Kidney (tissue), 13 donors: ENCODE measurements at regions not wholly inside any gene's neighbourhood (a gene's known extent, or its start where the extent isn't known, plus 50 kb on each side); places are given as distances from the start of the nearest gene placed in this dataset.
A peak's percentile ranks its signal among the peaks of the same experiment; 100 is the strongest.

Experiments used
- DNase-seq, 5 donors: peaks; one replicate each; pipeline ENCODE4 v3.0.0-alpha.2; 2013 to 2020
- FAIRE-seq: peaks from 2 replicates; lab custom pipeline; 2012; peaks lifted over from hg19 to GRCh38; lab: Jason Lieb, UNC
- H3K27ac ChIP-seq, 2 donors: one replicate each; pipeline ENCODE4 v1.7.0; 2013; ENCODE audit warnings: low read depth in 2 of 2, low read length in 2 of 2, inconsistent platforms in 1 of 2
- H3K27me3 ChIP-seq: one replicate; pipeline ENCODE4 v1.7.1; 2013; ENCODE audit warnings: low read length, inconsistent platforms; ENCODE audit not compliant: control insufficient read depth, insufficient read depth
- H3K36me3 ChIP-seq, 3 donors: one replicate each; pipeline versions ENCODE4 v1.7.0 to v1.7.1; 2013; ENCODE audit warnings: low read length in 3 of 3, control low read depth in 1 of 3, inconsistent platforms in 1 of 3; ENCODE audit not compliant: insufficient read depth in 3 of 3, control insufficient read depth in 2 of 3
- H3K4me1 ChIP-seq, 3 donors: one replicate each; pipeline versions ENCODE4 v1.7.0 to v1.7.1; 2013; ENCODE audit warnings: low read length in 3 of 3, inconsistent platforms in 1 of 3, low read depth in 1 of 3; ENCODE audit not compliant: control insufficient read depth in 2 of 3, insufficient read depth in 2 of 3
- H3K4me3 ChIP-seq, 3 donors: one replicate each; pipeline versions ENCODE4 v1.7.0 to v1.8.1; 2013; ENCODE audit warnings: low read length in 3 of 3, control low read depth in 1 of 3, inconsistent platforms in 1 of 3
- H3K9ac ChIP-seq, 3 donors: one replicate each; pipeline versions ENCODE4 v1.7.0 to v1.7.1; 2013; ENCODE audit warnings: low read length in 3 of 3, control low read depth in 1 of 3, inconsistent platforms in 1 of 3
- H3K9me3 ChIP-seq, 3 donors: one replicate each; pipeline versions ENCODE4 v1.7.0 to v1.7.1; 2013; ENCODE audit warnings: low read length in 3 of 3, control low read depth in 1 of 3, inconsistent platforms in 1 of 3; ENCODE audit not compliant: control insufficient read depth in 2 of 3, insufficient read depth in 1 of 3
- CTCF ChIP-seq: IDR thresholded peaks from 3 replicates; pipeline ENCODE4 v1.5.1; 2012; ENCODE audit warnings: mild to moderate bottlenecking, moderate library complexity, borderline replicate concordance; ENCODE audit not compliant: insufficient read depth; ENCODE audit errors: extremely low read depth
- intact Hi-C: fragments of 100-400 bp; cut with DNase I; formaldehyde crosslinking; loops from one replicate; pipeline ENCODE4 v1.11.1; 2022
- donor health status: control.
- donor health status: control.
- donor health status: control.
- donor health status: control.
- donor health status: control.
- donor health status: DM: yes; HTN: yes; CAD: no.
- donor health status: Normal renal cell carcinoma (clear cell type).

DNA sequence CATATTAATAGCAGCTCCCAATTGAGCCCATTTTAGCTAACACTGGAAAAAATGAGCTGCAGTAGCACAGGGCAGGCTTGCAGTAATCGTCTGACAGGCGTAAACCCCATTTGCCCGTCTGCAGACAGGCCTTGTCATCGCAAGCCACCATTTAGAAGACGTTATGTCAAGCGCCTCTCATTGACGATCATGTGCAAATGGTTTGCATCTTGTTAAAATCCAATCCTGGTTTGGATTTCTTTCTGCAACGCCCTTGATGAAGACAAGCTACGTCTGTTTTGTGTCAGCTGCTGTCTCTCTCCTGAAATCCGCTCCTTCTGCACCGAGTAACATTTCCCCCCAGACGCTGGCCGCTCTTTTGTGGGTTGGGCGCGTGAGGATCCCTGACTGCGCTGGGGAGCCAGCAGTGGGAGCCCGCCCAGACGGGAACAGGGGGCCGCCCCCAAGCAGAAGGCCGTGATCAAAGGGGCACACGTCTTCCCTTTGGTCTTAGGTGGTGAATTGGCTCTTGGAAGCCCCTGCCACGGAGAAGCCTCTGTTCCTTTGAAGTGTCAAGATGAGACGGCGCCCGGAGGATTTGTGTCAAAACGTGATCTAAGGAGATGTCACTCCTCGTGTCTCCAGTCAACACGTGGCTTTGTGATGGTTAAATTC lies 84.2 kb upstream of the GPC1 start:
- Histone ChIP-seq H3K4me1 (no peaks in the 10 kb centered on the region), H3K27me3 (no peaks in the 10 kb centered on the region), H3K9me3 (no peaks in the 10 kb centered on the region), H3K9ac (no peak overlapping the region), H3K4me3 (no peak overlapping the region), H3K36me3 (no peaks in the 10 kb centered on the region), H3K27ac (no peak overlapping the region)
- intact Hi-C loops: no loop called here
- TF ChIP-seq CTCF: no peak
- DNase-seq (peak in 2 of 5 donors; percentile 30 to 34), FAIRE-seq (no peak)

GRCh38 chr2:240351826-240352426 lies 83.5 kb upstream of the GPC1 start:
- Histone ChIP-seq H3K4me3 (no peak overlapping the region), H3K4me1 (no peaks in the 10 kb centered on the region), H3K9me3 (no peaks in the 10 kb centered on the region), H3K27ac (no peak overlapping the region), H3K36me3 (no peaks in the 10 kb centered on the region), H3K27me3 (no peaks in the 10 kb centered on the region), H3K9ac (no peak overlapping the region)
- intact Hi-C loops: no loop called here
- FAIRE-seq: no peak
- no peak for TF ChIP-seq CTCF
- DNase-seq: peak in 1 of 5 donors; percentile 38

- FAIRE-seq (no peak), DNase-seq (no peak)
- H3K9ac ChIP-seq: no peak overlapping the region
- H3K36me3 ChIP-seq: no peaks in the 10 kb centered on the region
- H3K27me3 ChIP-seq: no peaks in the 10 kb centered on the region
- H3K27ac ChIP-seq: no peak overlapping the region
- H3K9me3 ChIP-seq: no peaks in the 10 kb centered on the region
- no peak for TF ChIP-seq CTCF
- no peak overlapping the region for H3K4me3 ChIP-seq
- intact Hi-C loops: no loop called here
- H3K4me1 ChIP-seq: no peaks in the 10 kb centered on the region
These were observed 82.2 kb upstream of the GPC1 start for GRCh38 chr2:240353086-240353798.
